Kidney (tissue), 13 donors: ENCODE measurements at regions not wholly inside any gene's neighbourhood (a gene's known extent, or its start where the extent isn't known, plus 50 kb on each side); places are given as distances from the start of the nearest gene placed in this dataset.
A peak's percentile ranks its signal among the peaks of the same experiment; 100 is the strongest.

Experiments used
- DNase-seq, 5 donors: peaks; one replicate each; pipeline ENCODE4 v3.0.0-alpha.2; 2013 to 2020
- FAIRE-seq: peaks from 2 replicates; lab custom pipeline; 2012; peaks lifted over from hg19 to GRCh38; lab: Jason Lieb, UNC
- H3K27ac ChIP-seq, 2 donors: one replicate each; pipeline ENCODE4 v1.7.0; 2013; ENCODE audit warnings: low read depth in 2 of 2, low read length in 2 of 2, inconsistent platforms in 1 of 2
- H3K27me3 ChIP-seq: one replicate; pipeline ENCODE4 v1.7.1; 2013; ENCODE audit warnings: low read length, inconsistent platforms; ENCODE audit not compliant: control insufficient read depth, insufficient read depth
- H3K36me3 ChIP-seq, 3 donors: one replicate each; pipeline versions ENCODE4 v1.7.0 to v1.7.1; 2013; ENCODE audit warnings: low read length in 3 of 3, control low read depth in 1 of 3, inconsistent platforms in 1 of 3; ENCODE audit not compliant: insufficient read depth in 3 of 3, control insufficient read depth in 2 of 3
- H3K4me1 ChIP-seq, 3 donors: one replicate each; pipeline versions ENCODE4 v1.7.0 to v1.7.1; 2013; ENCODE audit warnings: low read length in 3 of 3, inconsistent platforms in 1 of 3, low read depth in 1 of 3; ENCODE audit not compliant: control insufficient read depth in 2 of 3, insufficient read depth in 2 of 3
- H3K4me3 ChIP-seq, 3 donors: one replicate each; pipeline versions ENCODE4 v1.7.0 to v1.8.1; 2013; ENCODE audit warnings: low read length in 3 of 3, control low read depth in 1 of 3, inconsistent platforms in 1 of 3
- H3K9ac ChIP-seq, 3 donors: one replicate each; pipeline versions ENCODE4 v1.7.0 to v1.7.1; 2013; ENCODE audit warnings: low read length in 3 of 3, control low read depth in 1 of 3, inconsistent platforms in 1 of 3
- H3K9me3 ChIP-seq, 3 donors: one replicate each; pipeline versions ENCODE4 v1.7.0 to v1.7.1; 2013; ENCODE audit warnings: low read length in 3 of 3, control low read depth in 1 of 3, inconsistent platforms in 1 of 3; ENCODE audit not compliant: control insufficient read depth in 2 of 3, insufficient read depth in 1 of 3
- CTCF ChIP-seq: IDR thresholded peaks from 3 replicates; pipeline ENCODE4 v1.5.1; 2012; ENCODE audit warnings: mild to moderate bottlenecking, moderate library complexity, borderline replicate concordance; ENCODE audit not compliant: insufficient read depth; ENCODE audit errors: extremely low read depth
- intact Hi-C: fragments of 100-400 bp; cut with DNase I; formaldehyde crosslinking; loops from one replicate; pipeline ENCODE4 v1.11.1; 2022
- donor health status: control.
- donor health status: control.
- donor health status: control.
- donor health status: control.
- donor health status: control.
- donor health status: DM: yes; HTN: yes; CAD: no.
- donor health status: Normal renal cell carcinoma (clear cell type).

GRCh38 chr10:44047361-44047760, 337.5 kb downstream of the CXCL12 start:
- no peaks in the 10 kb centered on the region for H3K9me3 ChIP-seq
- DNase-seq (peak in 3 of 5 donors; percentile 50 to 72 (median 62)), FAIRE-seq (no peak)
- no peaks in the 10 kb centered on the region for H3K27me3 ChIP-seq
- no peak overlapping the region for H3K27ac ChIP-seq
- no peak overlapping the region for H3K4me3 ChIP-seq
- H3K9ac ChIP-seq, result no peak overlapping the region
- intact Hi-C loops, result no loop called here
- no peaks in the 10 kb centered on the region for H3K36me3 ChIP-seq
- TF ChIP-seq CTCF, result no peak
- H3K4me1 ChIP-seq, result peaks cover 0 to 4% (median 0%) of the 10 kb centered on the region in 3 donors

- FAIRE-seq, result no peak
Observed at GRCh38 chr10:44046605-44047004, 338.3 kb downstream of the CXCL12 start.

GRCh38 chr10:44045020-44045419, 339.9 kb downstream of the CXCL12 start:
- peaks cover 0 to 4% (median 0%) of the 10 kb centered on the region in 3 donors for H3K4me1 ChIP-seq
- no peak overlapping the region for H3K9ac ChIP-seq
- no peak overlapping the region for H3K4me3 ChIP-seq
- H3K36me3 ChIP-seq, result no peaks in the 10 kb centered on the region
- no peaks in the 10 kb centered on the region for H3K27me3 ChIP-seq
- peaks cover 0 to 4% (median 0%) of the 10 kb centered on the region in 3 donors for H3K9me3 ChIP-seq
- intact Hi-C loops, result no loop called here
- no peak for FAIRE-seq
- peak in 2 of 5 donors; percentile 48 to 75 for DNase-seq
- TF ChIP-seq CTCF, result no peak
- no peak overlapping the region for H3K27ac ChIP-seq

More at GRCh38 chr10:44046605-44047004, 338.3 kb downstream of the CXCL12 start:
- H3K9me3 ChIP-seq, result no peaks in the 10 kb centered on the region
- no peak overlapping the region for H3K27ac ChIP-seq
- intact Hi-C loops, result no loop called here
- no peak overlapping the region for H3K9ac ChIP-seq
- peak in 1 of 5 donors; percentile 32 for DNase-seq
- no peak overlapping the region for H3K4me3 ChIP-seq
- H3K27me3 ChIP-seq, result no peaks in the 10 kb centered on the region
- H3K36me3 ChIP-seq, result no peaks in the 10 kb centered on the region
- TF ChIP-seq CTCF, result no peak
- peaks cover 0 to 4% (median 0%) of the 10 kb centered on the region in 3 donors for H3K4me1 ChIP-seq

- H3K4me3 ChIP-seq, result no peak overlapping the region
- peaks cover 0 to 4% (median 0%) of the 10 kb centered on the region in 3 donors for H3K9me3 ChIP-seq
- peaks cover 0 to 4% (median 0%) of the 10 kb centered on the region in 3 donors for H3K4me1 ChIP-seq
- no peak overlapping the region for H3K27ac ChIP-seq
- intact Hi-C loops, result no loop called here
- no peak for TF ChIP-seq CTCF
- DNase-seq, result peak in 1 of 5 donors; percentile 40
- H3K36me3 ChIP-seq, result no peaks in the 10 kb centered on the region
- H3K9ac ChIP-seq, result no peak overlapping the region
- H3K27me3 ChIP-seq, result no peaks in the 10 kb centered on the region
- no peak for FAIRE-seq
Observed at GRCh38 chr10:44044549-44044948, 340.3 kb downstream of the CXCL12 start.
